HEK293 (cell line): ENCODE measurements at regions not wholly inside any gene's neighbourhood (a gene's known extent, or its start where the extent isn't known, plus 50 kb on each side); places are given as distances from the start of the nearest gene placed in this dataset.

Source experiments
- CTCF ChIA-PET: fragments of 350-600 bp; formaldehyde crosslinking; extraction: SDS; loops from one replicate; lab custom pipeline; 2021; ENCODE audit warnings: antibody characterized with exemption; lab: Yijun Ruan, JAX
- POLR2A ChIA-PET: fragments of 300-600 bp; formaldehyde crosslinking; extraction: SDS; loops from one replicate; lab custom pipeline; 2020; ENCODE audit warnings: antibody characterized with exemption, inconsistent platforms; lab: Yijun Ruan, JAX
- H3K27ac ChIP-seq: fragments of 200-500 bp; sonication (Bioruptor generic); 2 replicates; pipeline ENCODE4 v1.5.1; 2014; ENCODE audit warnings: low read depth, low read length, control low read depth, inconsistent platforms; ENCODE audit errors: extremely low read depth
- H3K36me3 ChIP-seq, 2 experiments: fragments of 200-500 bp in 1 of 2; sonication (Bioruptor generic) in 1 of 2; 1 replicate in 1 of 2; 2 replicates in 1 of 2; pipeline ENCODE4 v1.5.1; 2014 to 2017; ENCODE audit warnings: inconsistent platforms in 2 of 2, low read length in 2 of 2; ENCODE audit not compliant: control insufficient read depth in 2 of 2, insufficient read depth in 1 of 2
- H3K4me1 ChIP-seq: fragments of 200-500 bp; sonication (Bioruptor generic); 2 replicates; pipeline ENCODE4 v1.5.1; 2014; ENCODE audit warnings: mild to moderate bottlenecking, low read length, inconsistent platforms; ENCODE audit not compliant: control insufficient read depth, insufficient read depth
- H3K4me3 ChIP-seq: 2 replicates; pipeline ENCODE4 v1.5.1; 2011; ENCODE audit warnings: low read depth, mild to moderate bottlenecking, control low read depth, low read length, moderate library complexity
- H3K9me3 ChIP-seq: fragments of 200-500 bp; sonication (Bioruptor generic); 2 replicates; pipeline ENCODE4 v1.5.1; 2014; ENCODE audit warnings: low read depth, low read length, inconsistent platforms; ENCODE audit not compliant: control insufficient read depth, insufficient read depth
- GFI1B ChIP-seq: fragments of 450-650 bp; formaldehyde crosslinking; IDR thresholded peaks from 2 replicates; pipeline ENCODE4 v1.5.1; 2016; ENCODE audit warnings: missing biosample characterization, missing genetic modification characterization
- KLF9 ChIP-seq: fragments of 450-650 bp; formaldehyde crosslinking; IDR thresholded peaks from 2 replicates; pipeline ENCODE4 v1.5.1; 2016; ENCODE audit warnings: missing biosample characterization, missing genetic modification characterization, low read depth
- PRDM1 ChIP-seq: fragments of 450-650 bp; formaldehyde crosslinking; IDR thresholded peaks from 2 replicates; pipeline ENCODE4; 2016; ENCODE audit warnings: missing biosample characterization, missing genetic modification characterization
- SCRT1 ChIP-seq: fragments of 450-650 bp; formaldehyde crosslinking; IDR thresholded peaks from 2 replicates; pipeline ENCODE4 v1.5.1; 2016; ENCODE audit warnings: missing biosample characterization, missing genetic modification characterization, borderline replicate concordance
- SP7 ChIP-seq: fragments of 450-650 bp; formaldehyde crosslinking; IDR thresholded peaks from 2 replicates; pipeline ENCODE4 v1.5.1; 2016; ENCODE audit warnings: missing biosample characterization, missing genetic modification characterization
- ZBTB17 ChIP-seq: fragments of 450-650 bp; formaldehyde crosslinking; IDR thresholded peaks from 2 replicates; pipeline ENCODE4 v1.5.1; 2016; ENCODE audit warnings: missing biosample characterization, missing genetic modification characterization
- ZFP37 ChIP-seq: fragments of 450-650 bp; formaldehyde crosslinking; IDR thresholded peaks from 2 replicates; pipeline ENCODE4 v1.5.1; 2016; ENCODE audit warnings: missing biosample characterization, missing genetic modification characterization
- ZNF140 ChIP-seq: fragments of 450-650 bp; formaldehyde crosslinking; IDR thresholded peaks from 2 replicates; pipeline ENCODE4 v1.5.1; 2016; ENCODE audit warnings: missing biosample characterization, missing genetic modification characterization
- ZNF174 ChIP-seq: fragments of 450-650 bp; formaldehyde crosslinking; IDR thresholded peaks from 2 replicates; pipeline ENCODE4 v1.5.0; 2017; ENCODE audit warnings: missing biosample characterization, mild to moderate bottlenecking, missing genetic modification characterization
- ZNF184 ChIP-seq: fragments of 450-650 bp; IDR thresholded peaks from 2 replicates; pipeline ENCODE4 v1.5.1; 2018; ENCODE audit warnings: missing biosample characterization, mild to moderate bottlenecking, missing genetic modification characterization
- ZNF211 ChIP-seq: fragments of 450-650 bp; formaldehyde crosslinking; IDR thresholded peaks from 2 replicates; pipeline ENCODE4 v1.5.1; 2016; ENCODE audit warnings: low read depth, missing biosample characterization, missing genetic modification characterization
- ZNF23 ChIP-seq: fragments of 450-650 bp; formaldehyde crosslinking; IDR thresholded peaks from 2 replicates; pipeline ENCODE4 v1.5.1; 2016; ENCODE audit warnings: missing biosample characterization, missing genetic modification characterization, borderline replicate concordance
- ZNF335 ChIP-seq: fragments of 450-650 bp; formaldehyde crosslinking; conservative IDR thresholded peaks from 2 replicates; pipeline ENCODE4 v1.5.1; 2016; ENCODE audit warnings: missing biosample characterization, missing genetic modification characterization
- ZNF521 ChIP-seq: fragments of 450-650 bp; formaldehyde crosslinking; IDR thresholded peaks from 2 replicates; pipeline ENCODE4 v1.5.1; 2017; ENCODE audit warnings: missing biosample characterization, mild to moderate bottlenecking, missing genetic modification characterization
- ZNF549 ChIP-seq: fragments of 450-650 bp; IDR thresholded peaks from 2 replicates; pipeline ENCODE4 v1.5.1; 2018; ENCODE audit warnings: missing biosample characterization, missing genetic modification characterization, mild to moderate bottlenecking, inconsistent platforms, moderate library complexity
- ZNF707 ChIP-seq: fragments of 450-650 bp; formaldehyde crosslinking; IDR thresholded peaks from 2 replicates; pipeline ENCODE4 v1.5.1; 2016; ENCODE audit warnings: missing biosample characterization, missing genetic modification characterization
- ZNF747 ChIP-seq: fragments of 450-650 bp; formaldehyde crosslinking; IDR thresholded peaks from 2 replicates; pipeline ENCODE4 v1.5.1; 2016; ENCODE audit warnings: missing biosample characterization, missing genetic modification characterization
- ZNF776 ChIP-seq: fragments of 450-650 bp; formaldehyde crosslinking; IDR thresholded peaks from 2 replicates; pipeline ENCODE4 v1.5.0; 2017; ENCODE audit warnings: missing biosample characterization, missing genetic modification characterization, borderline replicate concordance
- ZSCAN16 ChIP-seq: fragments of 450-650 bp; formaldehyde crosslinking; IDR thresholded peaks from 2 replicates; pipeline ENCODE4 v1.5.1; 2016; ENCODE audit warnings: missing biosample characterization, missing genetic modification characterization
- TF ChIP-seq, protein P1 (sequence below): fragments of 450-650 bp; formaldehyde crosslinking; IDR thresholded peaks from 2 replicates; pipeline ENCODE4 v1.5.1; 2016; ENCODE audit warnings: missing biosample characterization, missing genetic modification characterization
- TF ChIP-seq, protein P2 (sequence below): fragments of 450-650 bp; formaldehyde crosslinking; IDR thresholded peaks from 2 replicates; pipeline ENCODE4 v1.5.0; 2017; ENCODE audit warnings: missing biosample characterization, missing genetic modification characterization, borderline replicate concordance
- TF ChIP-seq, protein P3 (sequence below): fragments of 450-650 bp; formaldehyde crosslinking; IDR thresholded peaks from 2 replicates; pipeline ENCODE4 v1.5.1; 2016; ENCODE audit warnings: missing biosample characterization, missing genetic modification characterization, borderline replicate concordance
- TF ChIP-seq, protein P4 (sequence below): fragments of 450-650 bp; formaldehyde crosslinking; conservative IDR thresholded peaks from 2 replicates; pipeline ENCODE4 v1.5.1; 2016; ENCODE audit warnings: low read depth, missing biosample characterization, missing genetic modification characterization
- TF ChIP-seq, protein P5 (sequence below): fragments of 450-650 bp; formaldehyde crosslinking; IDR thresholded peaks from 2 replicates; pipeline ENCODE4 v1.5.1; 2016; ENCODE audit warnings: missing biosample characterization, missing genetic modification characterization

DNA sequence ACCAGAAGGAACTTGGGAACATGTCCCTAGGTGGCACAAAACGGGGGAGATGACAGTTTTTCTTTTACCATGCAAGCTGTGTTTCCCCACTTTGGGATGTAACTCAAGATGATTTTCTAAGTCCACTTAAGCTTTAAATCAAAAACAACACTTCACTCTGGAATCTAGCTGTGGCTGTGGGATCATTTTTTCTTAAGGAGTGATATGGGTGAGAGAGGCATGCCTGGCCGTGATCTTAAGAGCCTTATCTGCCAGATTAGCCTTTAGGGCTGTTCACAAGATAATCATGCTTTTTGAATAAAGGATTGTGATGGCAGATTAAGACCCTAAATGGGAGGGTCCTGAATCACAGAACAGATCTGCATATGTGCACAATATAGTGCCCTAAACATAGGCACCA is 384.8 kb upstream of the SEMA6D start:
- CTCF ChIA-PET = no interaction called here
- POLR2A ChIA-PET = no interaction called here
- peaks cover 13% of the 10 kb centered on the region for H3K4me1 ChIP-seq
- H3K36me3 ChIP-seq = no peaks in the 10 kb centered on the region
- H3K27ac ChIP-seq = 0 out of 2 replicates have a peak overlapping the region, but pooled peaks have one; percentile 16
- H3K9me3 ChIP-seq = no peaks in the 10 kb centered on the region
- TF ChIP-seq ZNF335 (tag by site-specific recombination) (no peak), ZNF174 (tag by site-specific recombination) (no peak), PRDM1 (tag by site-specific recombination) (no peak), ZSCAN16 (tag by site-specific recombination) (no peak), ZNF747 (tag by site-specific recombination) (no peak), ZNF23 (tag by site-specific recombination) (no peak)
- TF ChIP-seq, protein P1, sequence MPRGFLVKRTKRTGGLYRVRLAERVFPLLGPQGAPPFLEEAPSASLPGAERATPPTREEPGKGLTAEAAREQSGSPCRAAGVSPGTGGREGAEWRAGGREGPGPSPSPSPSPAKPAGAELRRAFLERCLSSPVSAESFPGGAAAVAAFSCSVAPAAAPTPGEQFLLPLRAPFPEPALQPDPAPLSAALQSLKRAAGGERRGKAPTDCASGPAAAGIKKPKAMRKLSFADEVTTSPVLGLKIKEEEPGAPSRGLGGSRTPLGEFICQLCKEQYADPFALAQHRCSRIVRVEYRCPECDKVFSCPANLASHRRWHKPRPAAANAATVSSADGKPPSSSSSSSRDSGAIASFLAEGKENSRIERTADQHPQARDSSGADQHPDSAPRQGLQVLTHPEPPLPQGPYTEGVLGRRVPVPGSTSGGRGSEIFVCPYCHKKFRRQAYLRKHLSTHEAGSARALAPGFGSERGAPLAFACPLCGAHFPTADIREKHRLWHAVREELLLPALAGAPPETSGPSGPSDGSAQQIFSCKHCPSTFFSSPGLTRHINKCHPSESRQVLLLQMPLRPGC = no peak
- TF ChIP-seq, protein P2, sequence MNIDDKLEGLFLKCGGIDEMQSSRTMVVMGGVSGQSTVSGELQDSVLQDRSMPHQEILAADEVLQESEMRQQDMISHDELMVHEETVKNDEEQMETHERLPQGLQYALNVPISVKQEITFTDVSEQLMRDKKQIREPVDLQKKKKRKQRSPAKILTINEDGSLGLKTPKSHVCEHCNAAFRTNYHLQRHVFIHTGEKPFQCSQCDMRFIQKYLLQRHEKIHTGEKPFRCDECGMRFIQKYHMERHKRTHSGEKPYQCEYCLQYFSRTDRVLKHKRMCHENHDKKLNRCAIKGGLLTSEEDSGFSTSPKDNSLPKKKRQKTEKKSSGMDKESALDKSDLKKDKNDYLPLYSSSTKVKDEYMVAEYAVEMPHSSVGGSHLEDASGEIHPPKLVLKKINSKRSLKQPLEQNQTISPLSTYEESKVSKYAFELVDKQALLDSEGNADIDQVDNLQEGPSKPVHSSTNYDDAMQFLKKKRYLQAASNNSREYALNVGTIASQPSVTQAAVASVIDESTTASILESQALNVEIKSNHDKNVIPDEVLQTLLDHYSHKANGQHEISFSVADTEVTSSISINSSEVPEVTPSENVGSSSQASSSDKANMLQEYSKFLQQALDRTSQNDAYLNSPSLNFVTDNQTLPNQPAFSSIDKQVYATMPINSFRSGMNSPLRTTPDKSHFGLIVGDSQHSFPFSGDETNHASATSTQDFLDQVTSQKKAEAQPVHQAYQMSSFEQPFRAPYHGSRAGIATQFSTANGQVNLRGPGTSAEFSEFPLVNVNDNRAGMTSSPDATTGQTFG (tag by site-specific recombination) = no peak
- no peak overlapping the region for H3K4me3 ChIP-seq

DNA sequence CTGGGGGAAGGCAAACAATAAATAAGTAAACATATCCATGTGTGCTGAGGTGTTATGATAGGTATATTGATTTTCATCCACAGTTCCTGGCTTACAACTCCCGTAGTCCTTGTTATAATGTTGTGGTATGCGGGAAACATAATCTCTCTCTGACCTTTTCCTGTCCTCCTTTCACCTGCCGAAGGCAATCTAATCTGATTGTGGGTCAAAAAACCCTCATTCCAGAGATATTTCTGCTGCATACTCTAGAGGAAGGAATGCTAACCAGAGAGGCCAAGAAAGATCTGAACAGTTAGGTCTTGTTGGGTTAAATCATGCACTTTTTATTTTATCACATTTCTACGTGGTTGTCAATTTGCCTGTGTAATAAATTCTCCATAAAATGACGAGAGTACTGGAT is 383.6 kb upstream of the SEMA6D start:
- Histone ChIP-seq H3K4me1 (peaks cover 13% of the 10 kb centered on the region), H3K36me3 (no peaks in the 10 kb centered on the region), H3K9me3 (no peaks in the 10 kb centered on the region), H3K27ac (no peak overlapping the region), H3K4me3 (no peak overlapping the region)
- ChIA-PET CTCF (no interaction called here), POLR2A (no interaction called here)
- TF ChIP-seq ZBTB17 (tag by site-specific recombination) (no peak), ZNF140 (no peak), ZNF23 (tag by site-specific recombination) (no peak), ZNF776 (no peak), SCRT1 (no peak), ZNF707 (no peak), ZFP37 (tag by site-specific recombination) (no peak), SP7 (tag by site-specific recombination) (no peak), ZNF184 (tag by site-specific recombination) (no peak), ZNF549 (no peak), ZNF211 (tag by site-specific recombination) (no peak), GFI1B (no peak), ZNF521 (tag by site-specific recombination) (no peak), KLF9 (no peak)
- TF ChIP-seq, protein P3, sequence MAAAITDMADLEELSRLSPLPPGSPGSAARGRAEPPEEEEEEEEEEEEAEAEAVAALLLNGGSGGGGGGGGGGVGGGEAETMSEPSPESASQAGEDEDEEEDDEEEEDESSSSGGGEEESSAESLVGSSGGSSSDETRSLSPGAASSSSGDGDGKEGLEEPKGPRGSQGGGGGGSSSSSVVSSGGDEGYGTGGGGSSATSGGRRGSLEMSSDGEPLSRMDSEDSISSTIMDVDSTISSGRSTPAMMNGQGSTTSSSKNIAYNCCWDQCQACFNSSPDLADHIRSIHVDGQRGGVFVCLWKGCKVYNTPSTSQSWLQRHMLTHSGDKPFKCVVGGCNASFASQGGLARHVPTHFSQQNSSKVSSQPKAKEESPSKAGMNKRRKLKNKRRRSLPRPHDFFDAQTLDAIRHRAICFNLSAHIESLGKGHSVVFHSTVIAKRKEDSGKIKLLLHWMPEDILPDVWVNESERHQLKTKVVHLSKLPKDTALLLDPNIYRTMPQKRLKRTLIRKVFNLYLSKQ (tag by site-specific recombination) = no peak
- TF ChIP-seq, protein P4, sequence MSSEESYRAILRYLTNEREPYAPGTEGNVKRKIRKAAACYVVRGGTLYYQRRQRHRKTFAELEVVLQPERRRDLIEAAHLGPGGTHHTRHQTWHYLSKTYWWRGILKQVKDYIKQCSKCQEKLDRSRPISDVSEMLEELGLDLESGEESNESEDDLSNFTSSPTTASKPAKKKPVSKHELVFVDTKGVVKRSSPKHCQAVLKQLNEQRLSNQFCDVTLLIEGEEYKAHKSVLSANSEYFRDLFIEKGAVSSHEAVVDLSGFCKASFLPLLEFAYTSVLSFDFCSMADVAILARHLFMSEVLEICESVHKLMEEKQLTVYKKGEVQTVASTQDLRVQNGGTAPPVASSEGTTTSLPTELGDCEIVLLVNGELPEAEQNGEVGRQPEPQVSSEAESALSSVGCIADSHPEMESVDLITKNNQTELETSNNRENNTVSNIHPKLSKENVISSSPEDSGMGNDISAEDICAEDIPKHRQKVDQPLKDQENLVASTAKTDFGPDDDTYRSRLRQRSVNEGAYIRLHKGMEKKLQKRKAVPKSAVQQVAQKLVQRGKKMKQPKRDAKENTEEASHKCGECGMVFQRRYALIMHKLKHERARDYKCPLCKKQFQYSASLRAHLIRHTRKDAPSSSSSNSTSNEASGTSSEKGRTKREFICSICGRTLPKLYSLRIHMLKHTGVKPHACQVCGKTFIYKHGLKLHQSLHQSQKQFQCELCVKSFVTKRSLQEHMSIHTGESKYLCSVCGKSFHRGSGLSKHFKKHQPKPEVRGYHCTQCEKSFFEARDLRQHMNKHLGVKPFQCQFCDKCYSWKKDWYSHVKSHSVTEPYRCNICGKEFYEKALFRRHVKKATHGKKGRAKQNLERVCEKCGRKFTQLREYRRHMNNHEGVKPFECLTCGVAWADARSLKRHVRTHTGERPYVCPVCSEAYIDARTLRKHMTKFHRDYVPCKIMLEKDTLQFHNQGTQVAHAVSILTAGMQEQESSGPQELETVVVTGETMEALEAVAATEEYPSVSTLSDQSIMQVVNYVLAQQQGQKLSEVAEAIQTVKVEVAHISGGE (tag by site-specific recombination) = no peak
- TF ChIP-seq, protein P5, sequence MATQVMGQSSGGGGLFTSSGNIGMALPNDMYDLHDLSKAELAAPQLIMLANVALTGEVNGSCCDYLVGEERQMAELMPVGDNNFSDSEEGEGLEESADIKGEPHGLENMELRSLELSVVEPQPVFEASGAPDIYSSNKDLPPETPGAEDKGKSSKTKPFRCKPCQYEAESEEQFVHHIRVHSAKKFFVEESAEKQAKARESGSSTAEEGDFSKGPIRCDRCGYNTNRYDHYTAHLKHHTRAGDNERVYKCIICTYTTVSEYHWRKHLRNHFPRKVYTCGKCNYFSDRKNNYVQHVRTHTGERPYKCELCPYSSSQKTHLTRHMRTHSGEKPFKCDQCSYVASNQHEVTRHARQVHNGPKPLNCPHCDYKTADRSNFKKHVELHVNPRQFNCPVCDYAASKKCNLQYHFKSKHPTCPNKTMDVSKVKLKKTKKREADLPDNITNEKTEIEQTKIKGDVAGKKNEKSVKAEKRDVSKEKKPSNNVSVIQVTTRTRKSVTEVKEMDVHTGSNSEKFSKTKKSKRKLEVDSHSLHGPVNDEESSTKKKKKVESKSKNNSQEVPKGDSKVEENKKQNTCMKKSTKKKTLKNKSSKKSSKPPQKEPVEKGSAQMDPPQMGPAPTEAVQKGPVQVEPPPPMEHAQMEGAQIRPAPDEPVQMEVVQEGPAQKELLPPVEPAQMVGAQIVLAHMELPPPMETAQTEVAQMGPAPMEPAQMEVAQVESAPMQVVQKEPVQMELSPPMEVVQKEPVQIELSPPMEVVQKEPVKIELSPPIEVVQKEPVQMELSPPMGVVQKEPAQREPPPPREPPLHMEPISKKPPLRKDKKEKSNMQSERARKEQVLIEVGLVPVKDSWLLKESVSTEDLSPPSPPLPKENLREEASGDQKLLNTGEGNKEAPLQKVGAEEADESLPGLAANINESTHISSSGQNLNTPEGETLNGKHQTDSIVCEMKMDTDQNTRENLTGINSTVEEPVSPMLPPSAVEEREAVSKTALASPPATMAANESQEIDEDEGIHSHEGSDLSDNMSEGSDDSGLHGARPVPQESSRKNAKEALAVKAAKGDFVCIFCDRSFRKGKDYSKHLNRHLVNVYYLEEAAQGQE = no peak
